H1 (cell line): ENCODE measurements at regions not wholly inside any gene's neighbourhood (a gene's known extent, or its start where the extent isn't known, plus 50 kb on each side); places are given as distances from the start of the nearest gene placed in this dataset.

Source experiments
- CTCF ChIA-PET: fragments of 300-600 bp; sonication (Branson Sonifier 250); formaldehyde crosslinking; loops from one replicate; lab custom pipeline; 2021; ENCODE audit not compliant: partially characterized antibody; lab: Charles Lee
- POLR2A ChIA-PET: fragments of 300-600 bp; sonication (Branson Sonifier 250); formaldehyde crosslinking; loops from one replicate; lab custom pipeline; 2021; ENCODE audit warnings: inconsistent platforms; ENCODE audit not compliant: partially characterized antibody; lab: Charles Lee
- DNase-seq, 2 experiments: peaks; one replicate each; pipeline versions ENCODE4 v3.0.0 to v3.0.0-alpha.2; 2010 to 2022; ENCODE audit warnings: low spot score in 2 of 2, low read depth in 1 of 2, mixed read lengths in 1 of 2
- FAIRE-seq: peaks from 2 replicates; lab custom pipeline; 2011; peaks lifted over from hg19 to GRCh38; lab: Jason Lieb, UNC
- H2AFZ ChIP-seq: 2 replicates; pipeline ENCODE4 v1.8.1; 2012; ENCODE audit warnings: low read length, inconsistent platforms
- H2AK5ac ChIP-seq: 2 replicates; pipeline ENCODE4 v1.6.1; 2013; ENCODE audit warnings: low read depth, low read length
- H2BK120ac ChIP-seq: replicated peaks from 2 replicates; pipeline ENCODE3; 2013; ENCODE audit warnings: low read depth, low read length, inconsistent platforms
- H2BK12ac ChIP-seq: 2 replicates; pipeline ENCODE4 v1.6.1; 2013; ENCODE audit warnings: low read depth, low read length
- H2BK15ac ChIP-seq: 2 replicates; pipeline ENCODE4 v1.6.1; 2013; ENCODE audit warnings: low read length
- H2BK20ac ChIP-seq: 2 replicates; pipeline ENCODE4 v1.6.1; 2013; ENCODE audit warnings: low read length
- H2BK5ac ChIP-seq: 2 replicates; pipeline ENCODE4 v1.6.1; 2013; ENCODE audit warnings: low read depth, low read length
- H3K14ac ChIP-seq: 2 replicates; pipeline ENCODE4 v1.6.1; 2013; ENCODE audit warnings: inconsistent platforms; ENCODE audit not compliant: insufficient read length
- H3K18ac ChIP-seq: 2 replicates; pipeline ENCODE4 v1.6.1; 2013; ENCODE audit warnings: low read length; ENCODE audit errors: extremely low read depth
- H3K23ac ChIP-seq: 2 replicates; pipeline ENCODE4 v1.6.1; 2013; ENCODE audit warnings: inconsistent platforms; ENCODE audit not compliant: insufficient read length
- H3K23me2 ChIP-seq: 2 replicates; pipeline ENCODE4 v1.6.1; 2013; ENCODE audit warnings: low read depth, low read length
- H3K27ac ChIP-seq: 2 replicates; pipeline ENCODE4 v1.6.1; 2011; ENCODE audit warnings: low read depth, low read length, inconsistent platforms
- H3K27me3 ChIP-seq, 4 experiments: replicated peaks in 1 of 4; 1 replicate in 1 of 4; 2 replicates in 3 of 4; pipeline versions ENCODE4 v1.6.1 to v1.8.1; 2011 to 2013; ENCODE audit warnings: low read length in 3 of 4, mild to moderate bottlenecking in 3 of 4, inconsistent platforms in 2 of 4, mixed read lengths in 2 of 4, moderate library complexity in 1 of 4; ENCODE audit not compliant: control insufficient read depth in 3 of 4, insufficient read depth in 3 of 4; ENCODE audit errors: extremely low read depth in 1 of 4
- H3K36me3 ChIP-seq, 4 experiments: 2 replicates each; pipeline versions ENCODE4 v1.6.1 to v1.8.1; 2011 to 2013; ENCODE audit warnings: mild to moderate bottlenecking in 4 of 4, low read length in 3 of 4, moderate library complexity in 2 of 4, control low read depth in 1 of 4, inconsistent platforms in 1 of 4; ENCODE audit not compliant: insufficient read depth in 4 of 4, control insufficient read depth in 2 of 4
- H3K4ac ChIP-seq: replicated peaks from 2 replicates; pipeline ENCODE3; 2013; ENCODE audit warnings: low read length, low read depth, mixed read lengths, inconsistent platforms; ENCODE audit not compliant: insufficient read length
- H3K4me1 ChIP-seq, 4 experiments: replicated peaks in 1 of 4; 1 replicate in 1 of 4; 2 replicates in 3 of 4; pipeline versions ENCODE4 v1.6.1 to v1.8.1; 2011 to 2013; ENCODE audit warnings: low read length in 3 of 4, inconsistent platforms in 2 of 4, mixed read lengths in 1 of 4; ENCODE audit not compliant: insufficient read depth in 4 of 4, control insufficient read depth in 3 of 4
- H3K4me2 ChIP-seq, 2 experiments: 2 replicates each; pipeline versions ENCODE4 v1.6.1 to v1.8.1; 2011 to 2013; ENCODE audit warnings: low read depth in 2 of 2, low read length in 2 of 2, control low read depth in 1 of 2, inconsistent platforms in 1 of 2, mild to moderate bottlenecking in 1 of 2; ENCODE audit not compliant: insufficient read depth in 1 of 2
- H3K4me3 ChIP-seq, 4 experiments: fragments of 200-600, 300-600 bp in 1 of 4; sonication (generic), shearing (Covaris generic), sonication (Bioruptor Twin) in 1 of 4; 2 replicates each; pipeline versions ENCODE4 v1.5.1 to v1.8.1; 2011 to 2016; ENCODE audit warnings: low read length in 4 of 4, low read depth in 3 of 4, control low read depth in 2 of 4, inconsistent platforms in 2 of 4, mild to moderate bottlenecking in 2 of 4, mixed read lengths in 1 of 4, moderate library complexity in 1 of 4; ENCODE audit not compliant: insufficient read depth in 2 of 4; ENCODE audit errors: extremely low read depth in 1 of 4
- H3K56ac ChIP-seq: replicated peaks from 2 replicates; pipeline ENCODE3; 2013; ENCODE audit warnings: low read depth, mild to moderate bottlenecking, mixed read lengths, low read length, inconsistent platforms; ENCODE audit not compliant: insufficient read length
- H3K79me1 ChIP-seq: 2 replicates; pipeline ENCODE4 v1.6.1; 2013; ENCODE audit warnings: low read depth, low read length, control low read depth
- H3K79me2 ChIP-seq, 2 experiments: 2 replicates each; pipeline versions ENCODE4 v1.6.1 to v1.8.1; 2012 to 2013; ENCODE audit warnings: low read length in 2 of 2, mild to moderate bottlenecking in 2 of 2, inconsistent platforms in 1 of 2; ENCODE audit not compliant: insufficient read depth in 2 of 2, control insufficient read depth in 1 of 2
- H3K9ac ChIP-seq, 4 experiments: replicated peaks in 1 of 4; 1 replicate in 1 of 4; 2 replicates in 3 of 4; pipeline versions ENCODE4 v1.6.1 to v1.8.1; 2011 to 2013; ENCODE audit warnings: low read depth in 3 of 4, low read length in 3 of 4, control low read depth in 2 of 4, mild to moderate bottlenecking in 2 of 4, moderate library complexity in 2 of 4, inconsistent platforms in 1 of 4; ENCODE audit errors: extremely low read depth in 1 of 4
- H3K9me3 ChIP-seq, 2 experiments: 2 replicates each; pipeline versions ENCODE4 v1.6.1 to v1.8.1; 2012 to 2013; ENCODE audit warnings: mild to moderate bottlenecking in 2 of 2, moderate library complexity in 2 of 2, control low read depth in 1 of 2, inconsistent platforms in 1 of 2, low read depth in 1 of 2, low read length in 1 of 2, mixed read lengths in 1 of 2; ENCODE audit not compliant: insufficient read depth in 2 of 2
- H4K20me1 ChIP-seq, 2 experiments: replicated peaks in 1 of 2; 2 replicates each; pipeline versions ENCODE3 to v1.8.1; 2011 to 2013; ENCODE audit warnings: inconsistent platforms in 2 of 2, low read length in 2 of 2, mild to moderate bottlenecking in 1 of 2; ENCODE audit not compliant: insufficient read depth in 2 of 2, control insufficient read depth in 1 of 2
- H4K5ac ChIP-seq: 2 replicates; pipeline ENCODE4 v1.6.1; 2013; ENCODE audit warnings: low read length, low read depth, mixed read lengths, inconsistent platforms; ENCODE audit not compliant: insufficient read length
- H4K8ac ChIP-seq: 2 replicates; pipeline ENCODE4 v1.8.0; 2013; ENCODE audit warnings: mild to moderate bottlenecking, moderate library complexity, low read length, inconsistent platforms; ENCODE audit not compliant: insufficient read depth; ENCODE audit errors: extremely low read depth
- H4K91ac ChIP-seq: replicated peaks from 2 replicates; pipeline ENCODE3; 2013; ENCODE audit warnings: low read length, mixed read lengths, inconsistent platforms; ENCODE audit not compliant: insufficient read length
- ASH2L ChIP-seq: fragments of 200-600, 300-600 bp; sonication (generic); IDR thresholded peaks from one replicate; pipeline ENCODE4 v1.7.1; 2017; ENCODE audit warnings: low read length
- BCL11A ChIP-seq, 2 experiments: IDR thresholded peaks; one replicate each; pipeline ENCODE4 v1.6.1; 2011; ENCODE audit warnings: low read depth in 2 of 2, low read length in 2 of 2, mild to moderate bottlenecking in 2 of 2
- CBX5 ChIP-seq: fragments of 300-800, 300-1000 bp; sonication (generic); IDR thresholded peaks from 2 replicates; pipeline ENCODE4 v1.7.1; 2016; ENCODE audit warnings: antibody characterized with exemption, low read length, low read depth
- EP300 ChIP-seq, 2 experiments: IDR thresholded peaks; 1 replicate in 1 of 2; 2 replicates in 1 of 2; pipeline ENCODE4 v1.6.1; 2011 to 2012; ENCODE audit warnings: low read depth in 2 of 2, low read length in 2 of 2, mild to moderate bottlenecking in 2 of 2, borderline replicate concordance in 1 of 2, inconsistent platforms in 1 of 2, moderate library complexity in 1 of 2
- JUN ChIP-seq: IDR thresholded peaks from 2 replicates; pipeline ENCODE4 v1.6.1; 2011; ENCODE audit warnings: low read depth, mild to moderate bottlenecking, improper control_type of control experiment, low read length
- KDM4A ChIP-seq: IDR thresholded peaks from one replicate; pipeline ENCODE4 v1.7.1; 2012; ENCODE audit warnings: low read depth, mild to moderate bottlenecking, moderate library complexity, low read length, inconsistent platforms; ENCODE audit not compliant: severe bottlenecking
- KDM5A ChIP-seq: fragments of 200-600 bp; IDR thresholded peaks from 2 replicates; pipeline ENCODE4 v1.7.1; 2012; ENCODE audit warnings: mild to moderate bottlenecking, low read length, inconsistent platforms, mixed read lengths
- NRF1 ChIP-seq: IDR thresholded peaks from 2 replicates; pipeline ENCODE4 v1.6.1; 2011; ENCODE audit warnings: mild to moderate bottlenecking, low read depth, low read length, improper control_type of control experiment
- RXRA ChIP-seq: IDR thresholded peaks from 2 replicates; pipeline ENCODE4 v1.6.1; 2011; ENCODE audit warnings: low read depth, mild to moderate bottlenecking, low read length, moderate library complexity; ENCODE audit not compliant: insufficient read depth
- SP4 ChIP-seq: IDR thresholded peaks from 2 replicates; pipeline ENCODE4 v1.6.1; 2012; ENCODE audit warnings: low read length, inconsistent platforms
- SUZ12 ChIP-seq: fragments of 200-600 bp; sonication (generic); IDR thresholded peaks from 2 replicates; pipeline ENCODE4 v1.6.1; 2012; ENCODE audit warnings: mild to moderate bottlenecking, inconsistent platforms, low read length, moderate library complexity, mixed read lengths
- TAF7 ChIP-seq: optimal IDR thresholded peaks from 2 replicates; pipeline ENCODE3; 2011; ENCODE audit warnings: low read depth, mild to moderate bottlenecking, inconsistent platforms, low read length, moderate library complexity, borderline replicate concordance
- TCF12 ChIP-seq: IDR thresholded peaks from 2 replicates; pipeline ENCODE4 v1.6.1; 2011; ENCODE audit warnings: low read depth, mild to moderate bottlenecking, low read length
- WGBS, 2 experiments: shearing (Covaris generic) in 1 of 2; methylation state at CpG; one replicate each; pipeline versions ENCODE4 v1.1.6 to v1.1.7; 2013 to 2015; ENCODE audit warnings: low lambda C conversion rate in 2 of 2, mixed read lengths in 2 of 2, inconsistent platforms in 1 of 2, low coverage in 1 of 2, missing lambda C conversion rate in 1 of 2; ENCODE audit not compliant: insufficient replicate concordance in 2 of 2, insufficient coverage in 1 of 2, insufficient read length in 1 of 2; ENCODE audit errors: extremely low coverage in 1 of 2, missing lambda C conversion rate in 1 of 2; 5-methylcytosine and 5-hydroxymethylcytosine counted together

- Histone ChIP-seq H3K18ac (no peak overlapping the region), H2AK5ac (no peak overlapping the region), H3K23me2 (no peaks in the 10 kb centered on the region), H4K91ac (no peak overlapping the region), H3K23ac (no peak overlapping the region), H4K8ac (no peak overlapping the region), H3K79me1 (no peaks in the 10 kb centered on the region), H2BK120ac (no peak overlapping the region), H3K9ac (no peak overlapping the region), H3K14ac (no peak overlapping the region), H2BK15ac (no peak overlapping the region), H3K27ac (no peak overlapping the region), H3K79me2 (no peaks in the 10 kb centered on the region), H3K4me1 (no peaks in the 10 kb centered on the region), H3K36me3 (no peaks in the 10 kb centered on the region), H2BK12ac (no peak overlapping the region), H3K4ac (no peak overlapping the region), H4K5ac (no peak overlapping the region), H3K27me3 (no peaks in the 10 kb centered on the region; a peak in 1 of 7 replicates), H3K9me3 (no peaks in the 10 kb centered on the region), H3K56ac (no peak overlapping the region), H2AFZ (no peak overlapping the region), H2BK5ac (no peak overlapping the region), H4K20me1 (no peaks in the 10 kb centered on the region), H2BK20ac (no peak overlapping the region), H3K4me2 (no peak overlapping the region), H3K4me3 (no peak overlapping the region)
- POLR2A ChIA-PET, result no interaction called here
- DNase-seq (no peak), FAIRE-seq (no peak)
- 96% methylated on average over 2 of the region's 2 CpGs; no CpG with 5 or more reads in 1 of the 2 experiments for WGBS, 2 experiments
- TF ChIP-seq ASH2L (no peak), BCL11A (IDR thresholded peaks at IDR 0.05; ENCODE audit: low read depth in 2 of 2, low read length in 2 of 2) (no peak), TCF12 (no peak), SP4 (no peak), NRF1 (no peak), TAF7 (no peak), KDM5A (no peak), CBX5 (no peak), JUN (no peak), KDM4A (no peak), SUZ12 (no peak), RXRA (no peak), EP300 (IDR thresholded peaks at IDR 0.05; ENCODE audit: borderline replicate concordance in 1 of 2, low read depth in 2 of 2, low read length in 2 of 2) (no peak)
- CTCF ChIA-PET, result interaction anchor here (0.9 kb wide), 1 partner anchor 10 kb away, joined by 3 read pairs; no protein-coding TSS in a partner anchor
Measured at GRCh38 chr21:20729376-20729775, 268.8 kb upstream of the NCAM2 start.
